ENCODE measurements at regions not wholly inside any gene's neighbourhood (a gene's known extent, or its start where the extent isn't known, plus 50 kb on each side); places are given as distances from the start of the nearest gene placed in this dataset.

GRCh38 chr5:58208674-58209073, 251.2 kb downstream of the PLK2 start:
- H3K9me3 ChIP-seq: no peaks in the 10 kb centered on the region
- intact Hi-C loops (cut with DNase I; ENCODE audit: low total_unique reads): no loop called here
- no peaks in the 10 kb centered on the region for H3K27me3 ChIP-seq
- DNase-seq: no peak
- no peak overlapping the region for H3K27ac ChIP-seq
- peaks cover 0 to 4% (median 0%) of the 10 kb centered on the region in 4 donors for H3K4me1 ChIP-seq
- no peak overlapping the region for H3K4me3 ChIP-seq
- WGBS, 5 donors: 43 to 63% (median 57%) methylated on average over 7 of the region's 7 CpGs
- TF ChIP-seq POLR2AphosphoS5 (IDR thresholded peaks at IDR 0.05) (no peak), POLR2A (IDR thresholded peaks at IDR 0.05) (no peak), EP300 (IDR thresholded peaks at IDR 0.05) (no peak), CTCF (IDR thresholded peaks at IDR 0.05) (no peak)
- H3K36me3 ChIP-seq: no peaks in the 10 kb centered on the region

GRCh38 chr5:58207076-58207475, 252.8 kb downstream of the PLK2 start:
- Histone ChIP-seq H3K27ac (no peak overlapping the region), H3K4me3 (no peak overlapping the region), H3K4me1 (peaks cover 0 to 4% (median 0%) of the 10 kb centered on the region in 4 donors), H3K27me3 (no peaks in the 10 kb centered on the region), H3K9me3 (no peaks in the 10 kb centered on the region), H3K36me3 (no peaks in the 10 kb centered on the region)
- no peak for DNase-seq
- whole genome bisulfite sequencing, 5 donors: 21 to 29% (median 22%) methylated on average over 1 of the region's 1 CpG
- intact Hi-C loops (cut with DNase I; ENCODE audit: low total_unique reads): no loop called here
- no peak for TF ChIP-seq POLR2A (IDR thresholded peaks at IDR 0.05)
- no peak for TF ChIP-seq CTCF (IDR thresholded peaks at IDR 0.05)
- no peak for TF ChIP-seq EP300 (IDR thresholded peaks at IDR 0.05)
- no peak for TF ChIP-seq POLR2AphosphoS5 (IDR thresholded peaks at IDR 0.05)

GRCh38 chr5:58204966-58205365, 254.9 kb downstream of the PLK2 start:
- Histone ChIP-seq H3K4me1 (peaks cover 0 to 4% (median 0%) of the 10 kb centered on the region in 4 donors), H3K27me3 (no peaks in the 10 kb centered on the region), H3K36me3 (no peaks in the 10 kb centered on the region), H3K27ac (no peak overlapping the region), H3K4me3 (no peak overlapping the region), H3K9me3 (no peaks in the 10 kb centered on the region)
- no peak for DNase-seq
- TF ChIP-seq EP300 (IDR thresholded peaks at IDR 0.05) (no peak), CTCF (IDR thresholded peaks at IDR 0.05) (no peak), POLR2A (IDR thresholded peaks at IDR 0.05) (no peak), POLR2AphosphoS5 (IDR thresholded peaks at IDR 0.05) (no peak)
- WGBS, 5 donors: 36 to 67% (median 45%) methylated on average over 3 of the region's 3 CpGs
- intact Hi-C loops (cut with DNase I; ENCODE audit: low total_unique reads): no loop called here

GRCh38 chr5:58202941-58203444, 256.9 kb downstream of the PLK2 start:
- H3K9me3 ChIP-seq: no peaks in the 10 kb centered on the region
- no peak overlapping the region for H3K4me3 ChIP-seq
- no peaks in the 10 kb centered on the region for H3K27me3 ChIP-seq
- DNase-seq: no peak
- intact Hi-C loops (cut with DNase I; ENCODE audit: low total_unique reads): no loop called here
- peaks cover 0 to 4% (median 0%) of the 10 kb centered on the region in 4 donors for H3K4me1 ChIP-seq
- 74 to 85% (median 79%) methylated on average over 2 of the region's 2 CpGs for WGBS, 5 donors
- TF ChIP-seq CTCF (IDR thresholded peaks at IDR 0.05) (no peak), POLR2A (IDR thresholded peaks at IDR 0.05) (no peak), POLR2AphosphoS5 (IDR thresholded peaks at IDR 0.05) (no peak), EP300 (IDR thresholded peaks at IDR 0.05) (no peak)
- no peak overlapping the region for H3K27ac ChIP-seq
- no peaks in the 10 kb centered on the region for H3K36me3 ChIP-seq

All from stomach (tissue), 8 donors.